MCF 10A (cell line): ENCODE measurements at regions not wholly inside any gene's neighbourhood (a gene's known extent, or its start where the extent isn't known, plus 50 kb on each side); places are given as distances from the start of the nearest gene placed in this dataset.
"Not testable (repeated sequence)": the region's sequence is repeated elsewhere in the genome, so short reads cannot be mapped to it uniquely, and the experiment has no call there.

Experiments used
- BruUV-seq: library from RNA; stranded (reverse); fragments of 400-500 nt; replicated peaks from 2 replicates; lab custom pipeline; 2021; lab: Mats Ljungman, UMichigan
- CTCF ChIA-PET: fragments of 300-600 bp; sonication (Branson Sonifier 250); formaldehyde crosslinking; extraction: SDS; loops from one replicate; lab custom pipeline; 2021; ENCODE audit warnings: antibody characterized with exemption, inconsistent platforms; lab: Yijun Ruan, JAX
- POLR2A ChIA-PET: fragments of 300-600, 350-650 bp; sonication (Branson Sonifier 250); formaldehyde crosslinking; extraction: SDS; loops from one replicate; lab custom pipeline; 2020; ENCODE audit warnings: antibody characterized with exemption, inconsistent platforms; lab: Yijun Ruan, JAX
- DNase-seq: peaks from one replicate; pipeline ENCODE4 v3.0.0-alpha.2; 2018; ENCODE audit not compliant: unreplicated experiment
- H3K27ac Mint-ChIP-seq: one replicate; pipeline ENCODE4 v1.8.0; 2022; ENCODE audit warnings: mild to moderate bottlenecking, low read depth, mixed read lengths; ENCODE audit not compliant: unreplicated experiment
- H3K27me3 Mint-ChIP-seq: one replicate; pipeline ENCODE4 v1.8.0; 2022; ENCODE audit warnings: mixed read lengths; ENCODE audit not compliant: insufficient read depth, unreplicated experiment
- H3K36me3 Mint-ChIP-seq: one replicate; pipeline ENCODE4 v1.8.0; 2022; ENCODE audit warnings: mild to moderate bottlenecking, moderate library complexity, mixed read lengths; ENCODE audit not compliant: insufficient read depth, unreplicated experiment
- H3K4me1 Mint-ChIP-seq: one replicate; pipeline ENCODE4 v1.8.0; 2022; ENCODE audit warnings: mixed read lengths; ENCODE audit not compliant: insufficient read depth, unreplicated experiment
- H3K4me3 Mint-ChIP-seq: one replicate; pipeline ENCODE4 v1.8.0; 2022; ENCODE audit warnings: mild to moderate bottlenecking, moderate library complexity, mixed read lengths; ENCODE audit not compliant: unreplicated experiment
- H3K9me3 Mint-ChIP-seq: one replicate; pipeline ENCODE4 v1.8.0; 2022; ENCODE audit warnings: mixed read lengths; ENCODE audit not compliant: unreplicated experiment
- CTCF ChIP-seq: fragments of 200-600 bp; IDR thresholded peaks from one replicate; pipeline ENCODE4 v1.8.0; 2022; ENCODE audit warnings: antibody characterized with exemption, mild to moderate bottlenecking; ENCODE audit not compliant: unreplicated experiment
- intact Hi-C: fragments of 100-400 bp; cut with micrococcal nuclease; formaldehyde crosslinking; loops from 2 replicates; pipeline ENCODE4 v1.14.1; 2022

- Mint-ChIP-seq H3K4me3 (no peak overlapping the region), H3K4me1 (no peaks in the 10 kb centered on the region), H3K27ac (no peak overlapping the region), H3K9me3 (peaks cover 30% of the 10 kb centered on the region), H3K36me3 (no peaks in the 10 kb centered on the region), H3K27me3 (no peaks in the 10 kb centered on the region)
- no TSS peak for BruUV-seq
- POLR2A ChIA-PET = no interaction called here
- CTCF ChIA-PET = no interaction called here
- no peak for DNase-seq
- intact Hi-C loops = no loop called here
- TF ChIP-seq CTCF = no peak
These were observed 123.5 kb downstream of the PRL start for GRCh38 chr6:22173311-22173710.

- H3K27ac Mint-ChIP-seq, BruUV-seq, DNase-seq: not testable (repeated sequence)
These were observed 116.6 kb downstream of the PRL start for GRCh38 chr6:22180250-22180649.

GRCh38 chr6:22184371-22184770 is 112.5 kb downstream of the PRL start:
- peaks cover 45% of the 10 kb centered on the region for H3K9me3 Mint-ChIP-seq
- CTCF ChIA-PET = no interaction called here
- no TSS peak for BruUV-seq

More at GRCh38 chr6:22180250-22180649, 116.6 kb downstream of the PRL start:
- H3K4me3 Mint-ChIP-seq, H3K4me1 Mint-ChIP-seq, H3K36me3 Mint-ChIP-seq, intact Hi-C loops, H3K27me3 Mint-ChIP-seq, POLR2A ChIA-PET: not testable (repeated sequence)
- peaks cover 42% of the 10 kb centered on the region for H3K9me3 Mint-ChIP-seq
- CTCF ChIA-PET = interaction anchor here (0.6 kb wide), 2 partner anchors 11 to 177 kb away, joined by 4 to 7 read pairs; no protein-coding TSS in a partner anchor

GRCh38 chr6:22189946-22190345 is 106.9 kb downstream of the PRL start:
- Mint-ChIP-seq H3K27me3 (no peaks in the 10 kb centered on the region), H3K4me3 (no peak overlapping the region), H3K9me3 (peaks cover 14% of the 10 kb centered on the region), H3K4me1 (peaks cover 6% of the 10 kb centered on the region), H3K27ac (no peak overlapping the region), H3K36me3 (no peaks in the 10 kb centered on the region)
- CTCF ChIA-PET = no interaction called here
- intact Hi-C loops = no loop called here
- TF ChIP-seq CTCF = no peak
- no TSS peak for BruUV-seq
- DNase-seq = no peak
- POLR2A ChIA-PET = no interaction called here

More at GRCh38 chr6:22184371-22184770, 112.5 kb downstream of the PRL start:
- Mint-ChIP-seq H3K4me1 (no peaks in the 10 kb centered on the region), H3K27ac (no peak overlapping the region), H3K36me3 (no peaks in the 10 kb centered on the region), H3K4me3 (no peak overlapping the region), H3K27me3 (no peaks in the 10 kb centered on the region)
- no peak for DNase-seq
- no peak for TF ChIP-seq CTCF
- POLR2A ChIA-PET = no interaction called here
- intact Hi-C loops = no loop called here
